NCI-H2196 treated with DMSO at 0.1 percent for 48 hours (cell line): ENCODE measurements at regions not wholly inside any gene's neighbourhood (a gene's known extent, or its start where the extent isn't known, plus 50 kb on each side); places are given as distances from the start of the nearest gene placed in this dataset.

Experiments used
- DNase-seq: peaks from one replicate; lab custom pipeline; 2025; ENCODE audit not compliant: unreplicated experiment; lab: John Stamatoyannopoulos, UW

DNA sequence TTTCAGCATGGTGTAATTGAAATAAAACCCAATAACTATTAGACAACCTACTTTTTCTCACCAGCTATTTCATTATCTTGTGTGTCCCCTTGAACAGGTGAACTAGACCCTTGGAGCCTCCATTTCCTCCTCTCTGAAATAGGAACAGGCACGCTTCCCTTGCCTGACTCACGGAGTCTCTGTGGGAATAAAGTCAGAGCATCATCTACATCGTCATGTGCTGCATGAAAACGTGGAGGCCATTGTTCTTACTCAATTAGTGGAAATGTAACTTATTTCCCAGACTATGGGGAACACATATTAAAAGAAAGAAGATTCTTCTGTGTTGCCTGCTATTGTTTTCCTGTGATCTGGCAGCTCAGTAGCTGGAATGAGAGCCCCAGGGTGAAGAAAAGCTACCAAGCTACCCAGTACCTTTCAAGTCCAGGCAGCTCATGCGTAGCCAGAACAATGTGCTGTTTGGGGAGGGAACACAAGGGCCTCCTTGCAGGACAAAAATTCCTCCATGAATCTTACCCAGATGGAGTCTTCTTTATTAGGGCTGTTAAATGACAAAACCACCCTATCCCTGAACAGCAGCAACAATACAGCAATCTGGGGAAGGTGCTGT, 59.8 kb downstream of the SOX11 start:
- no peak for DNase-seq

DNA sequence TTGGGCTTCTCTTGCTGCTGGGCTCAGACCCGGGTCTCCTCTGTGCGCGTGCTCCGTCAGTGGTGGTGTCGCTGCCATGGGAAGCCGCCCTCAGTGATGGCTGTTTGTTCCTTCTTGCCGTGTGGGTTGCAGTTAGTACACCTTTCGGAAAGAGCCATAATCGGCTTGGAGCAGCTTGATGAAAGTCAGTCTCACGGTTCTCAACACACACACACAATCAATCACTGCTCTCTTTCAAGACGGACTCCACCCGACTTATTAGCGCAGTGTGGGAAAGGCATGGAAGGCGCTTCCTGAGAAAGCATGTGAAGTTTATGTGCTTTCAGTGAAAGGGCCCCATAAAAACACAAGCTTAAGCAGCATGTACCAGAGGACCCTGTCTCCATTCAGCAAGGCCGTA, 64.1 kb downstream of the SOX11 start:
- DNase-seq: no peak

DNA sequence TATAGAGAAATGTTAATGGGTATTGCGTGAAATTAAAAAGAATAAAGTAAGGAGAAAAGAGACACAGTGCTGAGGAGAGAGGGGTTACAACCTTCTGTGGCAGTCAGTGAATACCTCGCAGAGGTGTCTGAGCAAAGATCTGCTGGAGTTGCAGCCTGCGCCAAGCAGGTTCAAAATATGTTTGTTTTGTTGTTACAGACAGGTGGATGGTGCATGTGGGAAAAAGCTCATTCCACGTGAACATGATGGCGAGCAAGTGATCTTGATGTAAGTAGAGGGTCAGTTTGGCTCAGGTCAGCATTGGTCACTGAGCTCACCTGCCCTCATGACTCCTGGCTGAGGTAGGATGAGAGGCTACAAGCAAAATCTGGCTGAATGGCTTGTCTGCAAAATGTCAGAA, 66.2 kb downstream of the SOX11 start:
- no peak for DNase-seq

DNA sequence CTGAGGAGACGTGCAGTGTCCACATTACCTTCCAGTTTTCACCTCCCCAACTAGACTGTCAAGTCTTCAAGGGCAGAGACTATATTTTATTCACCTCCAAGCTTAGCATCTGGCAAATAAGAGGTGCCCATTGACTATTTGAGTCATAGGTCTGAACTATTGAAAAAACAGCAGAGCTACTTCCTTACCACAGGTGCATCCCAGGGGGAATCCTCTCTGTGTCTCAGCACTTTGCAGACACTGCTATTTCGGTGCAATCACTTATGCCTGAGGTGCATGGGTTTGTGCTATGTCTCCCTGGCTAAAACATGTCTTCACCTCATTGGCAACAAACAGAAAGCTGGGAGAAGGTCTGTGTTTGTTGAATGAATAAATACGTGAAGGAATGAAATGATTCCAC, 67.8 kb downstream of the SOX11 start:
- DNase-seq: no peak

DNA sequence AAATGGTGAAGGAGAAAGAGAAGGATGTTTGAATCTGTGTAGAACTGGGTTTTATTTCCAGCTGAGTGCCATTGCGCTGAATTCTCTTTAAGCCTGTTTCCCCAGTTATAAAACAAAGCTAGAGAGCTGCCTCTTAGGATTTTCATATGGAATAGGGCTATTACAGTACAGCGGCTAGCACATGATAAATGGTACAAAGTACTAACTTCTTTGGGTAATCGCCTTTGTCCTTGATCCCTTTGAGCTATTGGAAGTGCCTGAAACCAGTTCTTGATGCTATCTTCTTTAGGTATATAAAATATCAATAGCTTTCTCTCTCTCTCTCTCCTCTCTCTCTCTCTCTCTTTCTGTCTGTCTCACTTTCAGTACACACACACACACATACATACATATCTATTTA, 71.3 kb downstream of the SOX11 start:
- no peak for DNase-seq

DNA sequence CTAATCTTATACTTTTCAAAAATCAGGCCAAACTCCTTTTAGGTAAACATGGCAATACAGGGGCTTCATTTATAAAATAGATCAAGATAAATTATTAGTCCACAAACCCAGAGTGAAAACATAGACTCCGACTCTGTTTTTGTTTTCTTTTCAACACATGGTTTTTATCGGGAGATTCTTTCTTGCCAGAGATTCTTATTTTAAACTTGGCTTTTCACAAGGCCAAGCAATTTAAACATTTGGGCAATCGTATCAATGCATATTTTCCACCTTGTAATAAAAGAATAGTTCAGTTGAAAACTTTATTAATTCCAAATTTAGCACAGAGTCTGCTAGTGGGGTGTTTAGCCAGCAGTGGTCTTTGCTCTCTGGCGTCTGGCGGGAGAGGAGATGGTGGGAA, 71.9 kb downstream of the SOX11 start:
- DNase-seq: no peak

DNA sequence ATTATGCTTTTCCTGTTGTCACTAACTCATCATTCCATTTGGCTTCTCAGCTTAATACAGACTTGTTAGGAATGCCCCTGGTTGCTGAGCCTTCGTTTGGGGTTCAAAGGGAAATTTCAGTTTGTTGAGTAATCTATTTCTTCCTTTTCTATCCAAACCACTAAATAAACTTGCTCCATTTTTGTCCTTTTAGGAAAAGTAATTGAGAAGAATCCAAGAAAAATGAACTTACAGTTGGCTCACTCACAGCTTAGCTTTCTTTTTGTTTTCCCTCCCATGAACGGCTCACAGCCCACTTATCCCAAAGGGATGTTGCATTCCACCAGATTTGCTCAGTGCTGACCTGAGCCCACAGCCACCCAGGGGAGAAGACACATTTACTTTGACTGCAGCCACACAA, 73.9 kb downstream of the SOX11 start:
- no peak for DNase-seq

DNA sequence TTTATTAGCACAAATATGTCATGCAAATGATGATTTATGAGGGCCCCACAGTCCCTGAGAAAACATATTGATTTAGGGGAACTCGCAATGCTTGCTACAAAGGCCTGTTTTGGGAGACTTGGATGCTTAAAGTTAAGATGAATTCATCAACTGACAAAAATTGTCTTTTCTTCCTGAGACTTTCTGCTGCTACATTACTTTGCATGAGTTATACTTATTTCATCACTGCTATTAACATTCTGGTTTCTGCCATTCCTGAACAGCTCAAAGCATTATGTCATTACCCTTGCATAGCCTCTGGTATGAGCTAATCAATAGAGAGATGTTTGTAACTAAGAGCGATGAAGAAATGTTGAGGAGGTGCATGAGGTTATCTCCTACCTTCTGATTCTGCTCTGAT, 74.4 kb downstream of the SOX11 start:
- DNase-seq: no peak

DNA sequence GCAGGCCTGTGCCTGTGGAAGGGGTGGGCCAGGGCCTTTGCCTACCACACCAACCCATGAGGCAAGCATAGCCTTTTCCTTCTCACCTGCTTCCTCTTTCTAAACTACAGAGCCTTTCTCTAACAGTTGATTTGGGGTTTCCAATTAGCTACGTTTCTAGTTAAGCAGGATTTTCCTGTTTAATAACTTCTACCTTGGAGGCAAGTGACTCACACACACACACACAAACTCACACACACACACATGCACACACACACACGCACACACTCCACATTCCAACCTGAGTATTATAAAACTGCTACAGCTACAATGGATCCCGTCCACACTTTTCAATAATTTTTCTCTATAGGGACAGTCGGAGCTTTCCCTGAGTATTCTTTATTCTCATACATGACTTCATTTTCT, 84.9 kb downstream of the SOX11 start:
- DNase-seq: no peak

DNA sequence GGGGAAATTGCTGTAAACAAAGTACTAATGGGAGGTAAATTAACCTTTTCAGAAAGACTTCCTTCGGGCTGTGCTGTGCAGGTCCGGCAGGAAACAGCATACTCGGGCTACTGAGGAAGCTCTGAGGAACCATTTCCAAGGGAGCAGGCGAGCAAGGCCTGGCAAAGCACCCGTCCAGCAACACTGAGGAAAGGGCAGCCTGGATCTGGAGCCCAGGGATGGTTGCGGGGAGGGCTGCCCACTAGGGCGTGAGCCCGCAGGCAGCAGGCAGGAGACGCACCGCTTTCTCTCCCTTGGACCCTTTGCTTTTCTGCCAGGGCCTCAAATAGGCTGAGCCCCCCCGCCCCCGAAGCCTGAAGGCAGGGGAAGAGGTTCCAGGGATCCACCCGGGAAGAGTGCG, 89.5 kb downstream of the SOX11 start:
- no peak for DNase-seq

DNA sequence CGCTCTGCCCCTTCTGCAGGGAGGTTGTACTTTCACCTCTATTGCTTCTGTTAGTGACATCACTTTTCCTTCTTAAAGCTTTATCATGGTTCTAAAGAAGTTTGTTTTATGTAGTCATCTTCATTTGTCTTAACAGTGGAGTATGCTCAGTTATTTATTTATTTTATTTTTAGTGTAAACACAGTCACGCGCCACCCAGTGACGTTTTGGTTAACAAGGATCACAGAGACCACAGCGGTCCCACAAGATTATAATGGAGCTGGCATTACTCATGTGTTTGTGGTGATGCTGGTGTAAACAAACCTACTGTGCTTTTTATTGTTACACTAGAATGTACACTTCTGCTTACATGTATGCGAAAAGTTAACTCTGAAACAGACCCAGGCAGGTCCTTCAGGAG, 89.9 kb downstream of the SOX11 start:
- DNase-seq: no peak

DNA sequence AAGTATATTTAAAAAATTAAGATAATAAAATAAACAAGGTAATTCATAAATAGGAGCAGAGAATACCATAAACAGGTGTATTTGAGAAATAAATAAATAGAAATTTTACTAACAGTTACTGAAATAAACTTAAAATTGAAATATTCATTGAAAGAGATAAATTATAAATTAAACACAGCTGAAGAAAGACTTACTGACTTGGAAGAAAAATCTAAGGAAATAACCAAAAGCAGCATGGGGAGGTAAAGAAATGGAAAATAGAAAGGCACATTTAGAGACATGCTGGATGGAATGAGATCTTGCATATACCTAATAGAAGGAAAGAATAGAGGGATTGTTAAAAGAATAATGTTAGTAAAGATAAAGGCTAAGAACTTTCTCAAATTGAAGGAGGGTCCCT, 96.3 kb downstream of the SOX11 start:
- DNase-seq: no peak

DNA sequence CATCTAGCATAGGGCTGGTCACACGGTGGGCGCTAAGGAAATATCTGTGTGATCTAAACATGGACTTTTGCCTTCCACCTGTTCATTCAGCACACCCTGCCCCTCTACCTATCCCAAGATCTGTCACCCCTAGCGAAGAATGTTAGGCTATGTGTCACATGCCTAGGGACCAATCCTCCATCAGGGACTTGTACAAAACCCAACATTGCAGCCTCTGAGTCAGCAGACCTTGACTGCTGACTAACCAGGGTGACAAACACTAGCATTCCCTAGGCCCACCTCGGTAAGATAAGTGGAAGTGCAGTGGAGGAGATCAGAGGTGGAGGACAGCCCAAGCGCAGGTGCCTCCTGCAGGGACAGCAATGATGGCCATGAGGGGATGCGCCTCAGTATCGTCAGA, 99.2 kb downstream of the SOX11 start:
- DNase-seq: no peak

DNA sequence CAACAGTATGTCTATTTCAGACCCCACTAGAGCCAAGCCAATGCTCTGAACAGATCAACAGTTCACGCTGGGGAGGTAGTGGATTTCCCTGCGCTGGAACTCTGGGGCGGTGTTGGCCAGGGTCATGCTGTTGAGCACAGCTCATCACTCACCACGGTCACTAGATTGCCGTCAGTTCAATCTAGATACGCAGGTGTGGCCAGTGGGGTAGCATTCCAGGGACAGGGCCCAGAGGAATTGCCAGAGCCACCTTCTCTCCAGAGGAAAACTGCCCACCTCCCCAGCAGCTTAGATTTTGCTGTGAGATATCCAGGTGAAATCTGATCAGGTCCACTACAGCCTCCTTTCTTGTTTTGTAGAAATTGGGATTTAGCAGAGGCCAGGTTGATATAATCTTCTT, 101.8 kb downstream of the SOX11 start:
- DNase-seq: no peak

DNA sequence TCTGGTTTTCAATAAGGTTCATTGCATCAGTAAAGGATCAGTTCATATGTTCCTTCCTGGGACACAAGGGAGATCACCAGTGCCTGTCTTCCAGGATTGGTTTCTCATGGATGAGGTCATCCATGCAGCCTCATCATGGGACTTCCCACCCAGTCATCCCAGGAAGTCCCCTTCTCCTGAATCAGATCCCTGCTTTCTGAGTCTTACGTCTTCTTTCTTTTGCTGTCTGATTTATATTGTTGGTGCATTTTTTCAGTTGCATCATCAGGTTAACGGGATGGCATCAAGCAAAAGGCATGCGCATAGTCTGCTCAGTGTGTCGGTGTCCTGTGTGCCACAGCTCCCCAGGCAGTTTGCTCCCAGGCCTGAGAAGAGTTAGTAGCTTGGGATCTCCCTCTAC, 105.9 kb downstream of the SOX11 start:
- no peak for DNase-seq

DNA sequence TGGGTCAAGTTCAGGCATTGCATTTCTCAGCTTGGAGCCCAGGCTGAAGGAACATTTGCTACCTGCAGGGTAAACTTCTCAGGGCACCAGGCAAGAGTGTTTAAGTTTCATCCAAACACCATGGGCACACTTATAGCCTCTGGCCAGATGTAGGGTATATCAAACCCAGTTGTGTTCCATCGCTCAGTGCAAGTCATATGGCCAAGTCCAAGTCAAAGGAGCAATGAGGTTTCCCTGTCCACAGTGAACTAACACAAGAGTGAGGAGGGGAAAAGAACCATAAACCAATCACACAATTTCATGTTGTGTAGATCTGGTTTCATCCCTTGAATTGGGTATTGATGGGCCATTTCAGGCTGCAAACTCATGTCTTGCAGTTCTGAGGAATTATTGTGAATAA, 107.2 kb downstream of the SOX11 start:
- DNase-seq: no peak

DNA sequence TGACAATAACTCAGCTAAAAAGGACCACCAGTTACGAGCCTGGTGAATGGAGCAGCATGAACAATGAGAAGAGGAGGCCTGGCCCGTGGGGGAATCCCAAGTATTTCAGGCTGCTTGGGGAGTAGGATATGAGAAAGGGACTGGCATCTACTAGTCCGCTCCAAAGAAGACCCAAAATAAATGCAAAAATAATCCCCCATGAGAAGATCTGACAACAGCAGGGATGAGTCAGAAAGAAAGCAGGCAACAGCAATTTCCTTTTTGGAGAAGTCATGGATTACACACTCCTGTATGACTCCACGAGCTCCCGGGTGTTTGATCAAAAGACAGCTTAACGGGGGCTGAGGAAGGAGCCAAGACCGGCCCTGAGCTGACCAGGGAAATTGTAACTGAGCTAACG, 111.4 kb downstream of the SOX11 start:
- no peak for DNase-seq

DNA sequence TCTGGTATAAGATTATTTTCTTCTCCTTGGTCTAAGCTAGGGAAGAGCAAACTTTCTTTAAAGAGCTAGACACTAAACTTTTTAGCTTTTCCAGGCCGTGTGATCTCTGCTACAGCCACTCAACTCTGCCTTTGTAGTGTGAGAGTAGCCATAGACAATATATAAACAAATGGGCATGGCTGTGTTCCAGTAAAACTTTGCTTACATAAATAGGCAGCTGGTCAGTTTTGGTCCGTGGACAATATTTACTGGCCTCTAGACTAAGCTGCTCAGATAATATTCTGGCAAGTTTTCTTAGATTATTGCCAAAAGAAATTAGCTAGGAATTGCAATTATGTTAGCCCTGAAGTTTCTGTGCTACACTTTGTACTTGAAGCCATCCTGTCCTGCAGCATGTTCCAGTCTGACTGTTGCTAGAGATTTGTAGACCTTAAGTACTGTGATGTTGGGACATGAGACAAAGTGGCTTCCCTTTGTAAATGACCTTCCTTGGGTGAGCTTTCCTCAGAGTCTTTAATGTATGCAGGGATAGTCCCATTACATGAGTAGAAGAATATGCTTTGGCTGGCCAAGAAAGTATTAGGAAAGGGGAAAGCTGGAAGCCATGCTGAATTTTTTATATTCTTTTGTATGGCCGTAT, 126.9 kb downstream of the SOX11 start:
- no peak for DNase-seq

DNA sequence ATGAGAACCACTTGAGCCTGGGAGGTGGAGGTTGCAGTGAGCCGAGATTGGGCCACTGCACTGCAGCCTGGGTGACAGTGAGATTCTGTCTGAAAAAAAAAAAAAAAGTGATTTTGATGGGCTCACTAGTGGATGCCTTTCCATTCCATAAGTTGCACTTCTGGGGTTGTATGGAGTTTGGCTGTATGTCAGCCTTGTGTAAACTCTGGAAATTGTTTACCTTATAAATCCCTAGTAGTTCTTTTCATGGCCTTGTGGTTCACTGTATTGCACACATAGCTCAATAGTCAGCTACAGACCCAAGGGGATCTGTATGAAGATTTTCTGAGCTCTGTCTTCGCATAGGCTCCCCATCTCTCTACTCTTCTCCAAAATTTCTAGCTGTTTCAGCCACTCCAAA, 131.9 kb downstream of the SOX11 start:
- no peak for DNase-seq

DNA sequence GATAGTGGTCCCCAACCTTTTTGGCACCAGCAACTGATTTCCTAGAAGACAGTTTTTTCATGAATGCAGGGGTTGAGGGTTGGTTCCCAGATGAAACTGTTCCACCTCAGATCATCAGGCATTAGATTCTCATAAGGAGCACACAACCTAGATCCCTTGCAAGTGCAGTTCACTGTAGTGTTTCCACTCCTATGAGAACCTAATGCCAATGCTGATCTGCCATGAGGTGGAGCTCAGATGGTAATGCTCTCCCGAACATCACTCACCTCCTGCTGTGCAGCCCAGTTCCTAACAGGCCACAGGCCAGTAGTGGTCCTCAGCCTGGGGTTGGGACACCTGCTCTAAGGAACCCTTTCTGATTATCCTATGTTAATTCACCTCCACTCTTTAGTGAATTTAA, 133.5 kb downstream of the SOX11 start:
- no peak for DNase-seq

DNA sequence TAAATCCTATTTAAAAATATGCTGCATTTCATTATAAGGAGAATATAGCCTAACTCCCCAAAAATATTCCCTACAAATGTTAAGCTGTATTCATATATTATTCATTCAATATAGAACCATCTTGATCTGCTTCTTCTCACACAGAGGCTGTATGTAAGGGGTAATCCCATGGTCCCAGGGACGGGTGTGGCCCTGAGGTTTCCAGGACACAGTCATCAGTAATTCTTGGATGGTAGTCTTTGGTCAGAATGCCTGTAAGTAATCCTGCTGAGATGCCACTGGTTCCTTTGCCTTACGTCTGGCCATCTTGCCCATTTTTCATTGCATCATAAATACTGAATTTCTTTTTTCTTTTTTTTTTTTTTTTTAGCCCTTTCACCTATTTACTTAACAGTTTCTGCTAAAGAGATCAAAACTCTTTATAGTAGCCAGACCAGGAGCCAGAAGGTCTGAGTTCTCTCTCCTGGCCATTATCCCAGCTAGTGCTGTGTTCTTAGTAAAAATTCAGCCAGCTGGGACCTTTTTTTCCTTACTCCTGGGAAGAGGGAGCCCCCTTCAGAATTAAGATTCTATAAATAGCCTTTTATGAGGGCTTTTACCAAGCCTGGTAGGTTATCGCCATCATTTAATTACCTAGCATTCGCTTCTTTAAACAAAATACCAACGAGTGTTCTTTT, 134.9 kb downstream of the SOX11 start:
- DNase-seq: no peak

DNA sequence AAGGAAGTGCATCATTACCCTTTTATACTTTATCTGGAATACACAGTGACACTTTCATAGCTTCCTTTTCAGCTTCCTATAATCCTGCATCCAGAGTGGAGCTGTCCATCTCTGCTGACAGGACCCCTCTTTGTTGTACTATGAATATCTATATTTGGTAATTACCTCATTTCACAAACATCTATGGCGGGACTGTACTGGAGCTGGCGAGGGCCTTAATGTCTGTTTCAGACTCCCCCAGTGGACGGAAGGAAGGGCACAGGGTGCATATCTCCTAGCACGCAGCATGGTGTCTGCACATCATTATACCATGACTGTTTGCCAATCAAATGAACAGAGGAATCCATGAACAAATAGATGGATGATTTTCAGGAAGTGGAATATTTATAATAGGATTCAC, 142.3 kb downstream of the SOX11 start:
- no peak for DNase-seq

DNA sequence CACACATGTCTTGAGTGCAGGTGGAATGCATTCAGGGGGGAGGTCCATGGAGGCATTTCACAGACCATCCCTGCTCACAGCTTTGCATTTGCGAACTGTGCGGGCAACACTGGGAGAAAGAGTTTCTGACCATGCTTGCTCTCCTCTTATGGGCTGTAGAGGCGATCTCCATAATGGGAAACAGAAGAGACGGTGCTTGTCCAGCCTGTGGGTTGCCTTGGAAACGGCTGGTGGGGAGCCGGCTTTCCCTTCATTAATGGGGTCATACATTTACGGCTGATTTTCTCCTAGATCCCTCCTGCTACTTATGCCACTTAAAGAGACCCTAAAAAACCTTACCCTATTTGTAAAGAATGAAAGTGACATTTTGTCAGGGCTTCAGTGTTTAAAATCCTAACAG, 147.4 kb downstream of the SOX11 start:
- no peak for DNase-seq
